K562 (cell line): ENCODE measurements at regions not wholly inside any gene's neighbourhood (a gene's known extent, or its start where the extent isn't known, plus 50 kb on each side); places are given as distances from the start of the nearest gene placed in this dataset.

Experiments
- ATAC-seq: fragments of 200-7000 bp; cut with Tn5 transposase; 3 replicates; pipeline ENCODE4 v1.9.1; 2020; ENCODE audit warnings: moderate library complexity
- BruUV-seq: library from RNA; stranded (reverse); fragments of 400-500 nt; replicated peaks from 2 replicates; lab custom pipeline; 2021; lab: Mats Ljungman, UMichigan
- CTCF ChIA-PET: fragments of 300-600 bp; formaldehyde crosslinking; extraction: SDS; loops from one replicate; lab custom pipeline; 2021; ENCODE audit warnings: low intra/inter-chr PET ratio; lab: Yijun Ruan, JAX
- POLR2A ChIA-PET: fragments of 300-600, 350-650 bp; sonication (Branson Sonifier 250); formaldehyde crosslinking; extraction: SDS; loops from one replicate; lab custom pipeline; 2021; ENCODE audit warnings: antibody characterized with exemption, inconsistent platforms; lab: Yijun Ruan, JAX
- DNase-seq, 4 experiments: peaks; one replicate each; pipeline versions ENCODE4 v3.0.0 to v3.0.0-alpha.2; 2011 to 2018; ENCODE audit warnings: low spot score in 3 of 4, mixed read lengths in 3 of 4; ENCODE audit errors: extremely low read depth in 1 of 4
- FAIRE-seq: peaks from 2 replicates; lab custom pipeline; 2011; peaks lifted over from hg19 to GRCh38; lab: Jason Lieb, UNC
- H2AFZ ChIP-seq: 2 replicates; pipeline ENCODE4 v1.6.0; 2011; ENCODE audit warnings: low read depth, low read length, control low read depth, inconsistent platforms
- H3K27ac ChIP-seq: fragments of 200-600 bp; 3 replicates; pipeline ENCODE4 v1.8.0; 2011; ENCODE audit warnings: low read depth, mild to moderate bottlenecking, control low read depth, inconsistent platforms, low read length, moderate library complexity, mixed read lengths; ENCODE audit errors: extremely low read depth
- H3K27me3 ChIP-seq, 2 experiments: fragments of 300-600 bp in 1 of 2; 2 replicates in 1 of 2; 3 replicates in 1 of 2; pipeline versions ENCODE4 v1.6.0 to v1.8.0; 2011; ENCODE audit warnings: inconsistent platforms in 2 of 2, low read length in 2 of 2, mild to moderate bottlenecking in 1 of 2, mixed read lengths in 1 of 2, moderate library complexity in 1 of 2; ENCODE audit not compliant: control insufficient read depth in 2 of 2, insufficient read depth in 2 of 2
- H3K36me3 ChIP-seq: fragments of 300-600 bp; 3 replicates; pipeline ENCODE4 v1.8.0; 2011; ENCODE audit warnings: mild to moderate bottlenecking, low read length, inconsistent platforms; ENCODE audit not compliant: control insufficient read depth, insufficient read depth
- H3K4me1 ChIP-seq, 2 experiments: fragments of 200-600 bp in 1 of 2; replicated peaks in 1 of 2; 2 replicates in 1 of 2; 3 replicates in 1 of 2; pipeline versions ENCODE4 v1.5.1 to v1.8.0; 2011; ENCODE audit warnings: inconsistent platforms in 2 of 2, low read length in 2 of 2, mild to moderate bottlenecking in 1 of 2, mixed read lengths in 1 of 2, moderate library complexity in 1 of 2; ENCODE audit not compliant: control insufficient read depth in 2 of 2, insufficient read depth in 2 of 2
- H3K4me2 ChIP-seq: 2 replicates; pipeline ENCODE4 v1.6.1; 2011; ENCODE audit warnings: low read length, control low read depth, inconsistent platforms, mixed read lengths; ENCODE audit not compliant: insufficient read depth
- H3K4me3 ChIP-seq: fragments of 200-600 bp; sonication (generic), shearing (Covaris generic); 2 replicates; pipeline ENCODE4 v1.5.1; 2016; ENCODE audit warnings: control low read depth, inconsistent platforms
- H3K79me2 ChIP-seq: fragments of 200-600 bp; 3 replicates; pipeline ENCODE4 v1.8.0; 2011; ENCODE audit warnings: low read length, inconsistent platforms; ENCODE audit not compliant: control insufficient read depth, insufficient read depth
- H3K9ac ChIP-seq, 2 experiments: 2 replicates each; pipeline versions ENCODE4 v1.6.0 to v1.6.1; 2011; ENCODE audit warnings: low read depth in 2 of 2, low read length in 2 of 2, control low read depth in 1 of 2, inconsistent platforms in 1 of 2, mild to moderate bottlenecking in 1 of 2, mixed read lengths in 1 of 2; ENCODE audit not compliant: insufficient read depth in 1 of 2
- H3K9me1 ChIP-seq: one replicate; pipeline ENCODE4 v1.6.0; 2011; ENCODE audit warnings: inconsistent platforms, mild to moderate bottlenecking, low read length, moderate library complexity; ENCODE audit not compliant: control insufficient read depth, insufficient read depth
- H3K9me3 ChIP-seq: replicated peaks from 2 replicates; pipeline ENCODE4 v1.5.1; 2011; ENCODE audit warnings: low read depth, low read length, inconsistent platforms; ENCODE audit not compliant: control insufficient read depth, insufficient read depth
- H4K20me1 ChIP-seq: replicated peaks from 2 replicates; pipeline ENCODE4 v1.6.1; 2011; ENCODE audit warnings: low read length, inconsistent platforms, mixed read lengths; ENCODE audit not compliant: control insufficient read depth, insufficient read depth
- BCLAF1 ChIP-seq, 2 experiments: fragments of 450-650 bp in 1 of 2; IDR thresholded peaks; 2 replicates each; pipeline ENCODE4 v1.6.1; 2011 to 2017; ENCODE audit warnings: low read depth in 2 of 2, antibody characterized with exemption in 1 of 2, borderline replicate concordance in 1 of 2, low read length in 1 of 2, mild to moderate bottlenecking in 1 of 2, mixed read lengths in 1 of 2; ENCODE audit not compliant: control insufficient read depth in 1 of 2
- CBFB ChIP-seq: sonication (generic); formaldehyde crosslinking; IDR thresholded peaks from 2 replicates; pipeline ENCODE4 v1.4.0; 2020; ENCODE audit warnings: mild to moderate bottlenecking, missing genetic modification reagents
- CCNT2 ChIP-seq: IDR thresholded peaks from 2 replicates; pipeline ENCODE4 v1.6.1; 2011; ENCODE audit warnings: borderline replicate concordance, low read depth, mild to moderate bottlenecking, moderate library complexity, mixed read lengths, low read length; ENCODE audit not compliant: insufficient read length; ENCODE audit errors: extremely low read depth
- CEBPG ChIP-seq, 3 experiments: fragments of 200-800 bp in 1 of 3; sonication (Bioruptor generic) in 1 of 3; sonication (generic) in 1 of 3; formaldehyde crosslinking in 1 of 3; IDR thresholded peaks in 2 of 3; conservative IDR thresholded peaks in 1 of 3; 2 replicates each; pipeline versions ENCODE4 v1.6.1 to v1.8.0; 2016 to 2022; ENCODE audit warnings: missing compliant biosample characterization in 2 of 3, missing genetic modification characterization in 2 of 3, mild to moderate bottlenecking in 1 of 3, missing genetic modification reagents in 1 of 3
- FOXP4 ChIP-seq: sonication (generic); formaldehyde crosslinking; IDR thresholded peaks from 2 replicates; pipeline ENCODE4 v1.8.0; 2022; ENCODE audit warnings: mild to moderate bottlenecking, missing genetic modification reagents, borderline replicate concordance
- SRSF1 ChIP-seq: fragments of 200-400 bp; formaldehyde crosslinking; IDR thresholded peaks from 2 replicates; pipeline ENCODE4 v1.6.1; 2017; ENCODE audit warnings: mild to moderate bottlenecking, low read depth, low read length, moderate library complexity
- ZNF77 ChIP-seq: fragments of 250-450 bp; sonication (Bioruptor Pico); IDR thresholded peaks from 2 replicates; pipeline ENCODE4 v1.5.0; 2020
- ZSCAN29 ChIP-seq: fragments of 450-650 bp; IDR thresholded peaks from 2 replicates; pipeline ENCODE4 v1.6.1; 2017
- WGBS: fragments of 100-300 bp; shearing (Covaris generic); methylation state at CpG from one replicate; pipeline ENCODE4 v1.1.6; 2016; ENCODE audit warnings: low coverage, mixed read lengths; ENCODE audit not compliant: insufficient coverage; ENCODE audit errors: missing lambda C conversion rate; 5-methylcytosine and 5-hydroxymethylcytosine counted together
- in situ Hi-C: fragments of 300-500 bp; cut with MboI; formaldehyde crosslinking; loops from 4 replicates; pipeline ENCODE4 v1.15.0; 2018; ENCODE audit warnings: inconsistent platforms, mixed read lengths
- intact Hi-C: fragments of 100-400 bp; cut with micrococcal nuclease; formaldehyde crosslinking; loops from 2 replicates; pipeline ENCODE4 v1.14.2; 2022

- no peak overlapping the region for H3K9ac ChIP-seq
- no peaks in the 10 kb centered on the region for H3K4me1 ChIP-seq
- TF ChIP-seq CEBPG (CRISPR knock-in tag; IDR thresholded peaks at IDR 0.05) (no peak), CEBPG (tag; conservative IDR thresholded peaks at IDR 0.05 in 1 of 2, IDR thresholded peaks at IDR 0.05 in 1 of 2) (peak in 1 of 2 experiments; percentile 43; a peak in 1 of 4 replicates), ZSCAN29 (no peak)
- FAIRE-seq: no peak
- no peaks in the 10 kb centered on the region for H3K9me3 ChIP-seq
- H3K36me3 ChIP-seq: no peaks in the 10 kb centered on the region
- no peak for DNase-seq
- intact Hi-C loops (no loop called here), in situ Hi-C loops (no loop called here)
- ChIA-PET POLR2A (no interaction called here), CTCF (no interaction called here)
- ATAC-seq: no peak
- H3K4me2 ChIP-seq: no peak overlapping the region
- no peak overlapping the region for H3K4me3 ChIP-seq
- no peaks in the 10 kb centered on the region for H3K9me1 ChIP-seq
- no peaks in the 10 kb centered on the region for H3K79me2 ChIP-seq
- no peak overlapping the region for H2AFZ ChIP-seq
- no TSS peak for BruUV-seq
- no peak overlapping the region for H3K27ac ChIP-seq
- 6% methylated on average over 3 of the region's 3 CpGs for WGBS
- no peaks in the 10 kb centered on the region for H3K27me3 ChIP-seq
- H4K20me1 ChIP-seq: no peaks in the 10 kb centered on the region
Measured at GRCh38 chr3:74435631-74436030, 178.8 kb downstream of the CNTN3 start.

- CTCF ChIA-PET: no interaction called here
- TF ChIP-seq CBFB (CRISPR knock-in tag) (no peak), SRSF1 (no peak), FOXP4 (CRISPR knock-in tag) (no peak), BCLAF1 (IDR thresholded peaks at IDR 0.05; ENCODE audit: borderline replicate concordance in 1 of 2, control insufficient read depth in 1 of 2, low read depth in 2 of 2, low read length in 1 of 2) (no peak), ZNF77 (CRISPR knock-in tag) (no peak), CCNT2 (no peak)
Measured at GRCh38 chr3:74434406-74434805, 180.1 kb downstream of the CNTN3 start.

More at GRCh38 chr3:74434406-74434805, 180.1 kb downstream of the CNTN3 start:
- Histone ChIP-seq H3K9me1 (no peaks in the 10 kb centered on the region), H3K79me2 (no peaks in the 10 kb centered on the region), H3K9ac (no peak overlapping the region), H4K20me1 (no peaks in the 10 kb centered on the region), H3K36me3 (no peaks in the 10 kb centered on the region), H3K27me3 (no peaks in the 10 kb centered on the region), H3K9me3 (no peaks in the 10 kb centered on the region), H2AFZ (no peak overlapping the region), H3K4me1 (no peaks in the 10 kb centered on the region), H3K27ac (no peak overlapping the region), H3K4me3 (no peak overlapping the region), H3K4me2 (no peak overlapping the region)
- ATAC-seq (no peak), FAIRE-seq (no peak), DNase-seq (no peak)
- POLR2A ChIA-PET: no interaction called here
- no TSS peak for BruUV-seq
- in situ Hi-C loops: no loop called here
- 0% methylated on average over 2 of the region's 2 CpGs for WGBS
- intact Hi-C loops: no loop called here
